ENCODE measurements at regions not wholly inside any gene's neighbourhood (a gene's known extent, or its start where the extent isn't known, plus 50 kb on each side); places are given as distances from the start of the nearest gene placed in this dataset.

- Histone ChIP-seq H3K9me3 (no peaks in the 10 kb centered on the region), H3K4me1 (no peaks in the 10 kb centered on the region), H3K27ac (no peak overlapping the region), H3K36me3 (no peaks in the 10 kb centered on the region), H3K4me3 (no peak overlapping the region), H3K27me3 (no peaks in the 10 kb centered on the region)
- DNase-seq: no peak
- TF ChIP-seq POLR2A (IDR thresholded peaks at IDR 0.05): no peak
- TF ChIP-seq, protein P1, sequence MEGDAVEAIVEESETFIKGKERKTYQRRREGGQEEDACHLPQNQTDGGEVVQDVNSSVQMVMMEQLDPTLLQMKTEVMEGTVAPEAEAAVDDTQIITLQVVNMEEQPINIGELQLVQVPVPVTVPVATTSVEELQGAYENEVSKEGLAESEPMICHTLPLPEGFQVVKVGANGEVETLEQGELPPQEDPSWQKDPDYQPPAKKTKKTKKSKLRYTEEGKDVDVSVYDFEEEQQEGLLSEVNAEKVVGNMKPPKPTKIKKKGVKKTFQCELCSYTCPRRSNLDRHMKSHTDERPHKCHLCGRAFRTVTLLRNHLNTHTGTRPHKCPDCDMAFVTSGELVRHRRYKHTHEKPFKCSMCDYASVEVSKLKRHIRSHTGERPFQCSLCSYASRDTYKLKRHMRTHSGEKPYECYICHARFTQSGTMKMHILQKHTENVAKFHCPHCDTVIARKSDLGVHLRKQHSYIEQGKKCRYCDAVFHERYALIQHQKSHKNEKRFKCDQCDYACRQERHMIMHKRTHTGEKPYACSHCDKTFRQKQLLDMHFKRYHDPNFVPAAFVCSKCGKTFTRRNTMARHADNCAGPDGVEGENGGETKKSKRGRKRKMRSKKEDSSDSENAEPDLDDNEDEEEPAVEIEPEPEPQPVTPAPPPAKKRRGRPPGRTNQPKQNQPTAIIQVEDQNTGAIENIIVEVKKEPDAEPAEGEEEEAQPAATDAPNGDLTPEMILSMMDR (IDR thresholded peaks at IDR 0.05): no peak
These were observed 154.2 kb downstream of the RDH14 start for GRCh38 chr2:18406219-18406618.

- H3K9me3 ChIP-seq: no peaks in the 10 kb centered on the region
- DNase-seq: no peak
- no peak overlapping the region for H3K27ac ChIP-seq
- no peaks in the 10 kb centered on the region for H3K27me3 ChIP-seq
- no peaks in the 10 kb centered on the region for H3K4me1 ChIP-seq
- no peak overlapping the region for H3K4me3 ChIP-seq
- no peaks in the 10 kb centered on the region for H3K36me3 ChIP-seq
- TF ChIP-seq POLR2A (IDR thresholded peaks at IDR 0.05): no peak
- TF ChIP-seq, protein P1 (IDR thresholded peaks at IDR 0.05): no peak
These were observed 155.7 kb downstream of the RDH14 start for GRCh38 chr2:18404708-18405107.

DNA sequence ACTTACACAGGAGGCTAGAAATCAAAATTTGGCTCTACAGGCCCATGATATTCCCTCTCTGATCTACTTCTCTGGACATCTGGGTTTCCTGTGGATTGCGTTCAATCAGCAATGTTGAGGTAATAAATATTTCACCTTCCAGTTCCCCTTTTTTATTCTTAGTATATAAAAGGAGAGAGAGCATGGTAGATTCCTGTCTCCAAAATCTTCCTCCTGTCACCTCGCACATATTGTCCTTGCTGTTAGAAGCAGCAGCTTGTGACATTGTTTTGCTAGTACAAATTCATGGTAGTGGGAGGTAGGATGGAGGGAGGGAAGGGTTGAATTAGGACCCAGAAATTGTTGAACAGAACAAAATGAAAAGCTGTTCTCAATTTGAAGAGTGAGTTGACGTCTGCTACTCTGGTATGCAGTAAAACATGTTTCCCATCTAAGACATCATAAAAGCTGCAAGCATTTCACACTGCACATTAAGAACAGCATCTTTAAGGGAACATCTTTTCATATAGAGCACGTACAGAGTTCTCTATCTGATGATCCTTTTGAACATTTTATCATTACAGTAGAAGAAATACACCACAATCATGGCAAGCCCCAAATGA lies 156.4 kb downstream of the RDH14 start:
- Histone ChIP-seq H3K4me3 (no peak overlapping the region), H3K36me3 (no peaks in the 10 kb centered on the region), H3K27ac (no peak overlapping the region), H3K27me3 (no peaks in the 10 kb centered on the region), H3K4me1 (no peaks in the 10 kb centered on the region), H3K9me3 (no peaks in the 10 kb centered on the region)
- DNase-seq: no peak
- no peak for TF ChIP-seq POLR2A (IDR thresholded peaks at IDR 0.05)
- TF ChIP-seq, protein P1 (IDR thresholded peaks at IDR 0.05): no peak

DNA sequence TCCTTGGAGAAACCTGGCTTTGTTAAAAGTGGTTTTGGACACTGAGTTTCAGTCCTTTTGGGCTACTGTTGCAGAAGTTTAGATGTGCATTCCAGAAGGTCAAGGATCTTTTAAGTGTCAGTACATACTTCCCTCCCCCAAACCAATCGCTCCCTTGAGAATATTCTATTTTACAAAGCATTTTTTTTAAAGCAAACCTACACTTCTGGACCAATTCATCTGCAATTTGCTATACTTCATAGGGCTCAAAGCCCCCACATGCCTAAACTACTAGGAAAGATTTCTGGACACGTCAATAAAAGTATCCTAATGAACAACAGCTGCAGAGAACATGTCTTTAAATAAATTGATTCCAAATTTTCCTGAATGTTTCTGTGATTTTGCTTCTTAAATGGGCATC lies 157.6 kb downstream of the RDH14 start:
- no peak for TF ChIP-seq POLR2A (IDR thresholded peaks at IDR 0.05)
- TF ChIP-seq, protein P1 (IDR thresholded peaks at IDR 0.05): no peak
- H3K9me3 ChIP-seq: no peaks in the 10 kb centered on the region
- H3K27me3 ChIP-seq: no peaks in the 10 kb centered on the region
- DNase-seq: no peak
- no peak overlapping the region for H3K27ac ChIP-seq
- H3K4me3 ChIP-seq: no peak overlapping the region
- no peaks in the 10 kb centered on the region for H3K36me3 ChIP-seq
- no peaks in the 10 kb centered on the region for H3K4me1 ChIP-seq

DNA sequence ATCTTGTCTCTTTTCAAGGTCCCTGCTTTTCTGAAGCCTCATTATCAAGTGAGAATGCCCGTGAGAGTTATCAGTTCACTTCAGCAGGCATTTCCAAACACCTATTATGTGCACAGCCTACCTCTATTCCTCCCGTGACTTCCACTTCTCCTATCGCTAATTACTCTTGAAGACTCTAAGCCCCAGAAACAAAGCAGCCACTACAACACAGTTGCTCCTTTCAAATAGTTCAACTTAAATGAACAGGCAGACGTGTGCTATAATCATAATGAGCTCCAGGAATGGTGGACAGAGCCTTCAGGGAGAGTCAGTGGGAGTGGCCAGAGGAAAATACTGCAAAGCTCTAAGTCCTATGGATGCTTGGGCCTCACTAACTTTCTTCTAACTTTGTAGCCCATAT lies 159.0 kb downstream of the RDH14 start:
- Histone ChIP-seq H3K9me3 (no peaks in the 10 kb centered on the region), H3K4me1 (no peaks in the 10 kb centered on the region), H3K27ac (no peak overlapping the region), H3K36me3 (no peaks in the 10 kb centered on the region), H3K27me3 (no peaks in the 10 kb centered on the region), H3K4me3 (no peak overlapping the region)
- TF ChIP-seq, protein P1 (IDR thresholded peaks at IDR 0.05): no peak
- TF ChIP-seq POLR2A (IDR thresholded peaks at IDR 0.05): no peak
- DNase-seq: no peak

GRCh38 chr2:18399601-18400000 lies 160.9 kb downstream of the RDH14 start:
- Histone ChIP-seq H3K4me1 (no peaks in the 10 kb centered on the region), H3K9me3 (no peaks in the 10 kb centered on the region), H3K27ac (no peak overlapping the region), H3K4me3 (no peak overlapping the region), H3K27me3 (no peaks in the 10 kb centered on the region), H3K36me3 (no peaks in the 10 kb centered on the region)
- TF ChIP-seq, protein P1 (IDR thresholded peaks at IDR 0.05): no peak
- TF ChIP-seq POLR2A (IDR thresholded peaks at IDR 0.05): no peak
- no peak for DNase-seq
